HepG2 (cell line): ENCODE measurements at regions not wholly inside any gene's neighbourhood (a gene's known extent, or its start where the extent isn't known, plus 50 kb on each side); places are given as distances from the start of the nearest gene placed in this dataset.

Experiments used
- ATAC-seq: fragments of 200-7000 bp; cut with Tn5 transposase; 3 replicates; pipeline ENCODE4 v1.9.1; 2020; ENCODE audit warnings: mild to moderate bottlenecking, moderate library complexity
- BruUV-seq: library from RNA; stranded (reverse); fragments of 400-500 nt; replicated peaks from 2 replicates; lab custom pipeline; 2021; lab: Mats Ljungman, UMichigan
- CTCF ChIA-PET: fragments of 300-600 bp; formaldehyde crosslinking; extraction: SDS; loops from one replicate; lab custom pipeline; 2021; ENCODE audit warnings: low total read pairs, inconsistent platforms, low intra/inter-chr PET ratio; lab: Yijun Ruan, JAX
- POLR2A ChIA-PET: fragments of 350-600 bp; sonication (Branson Sonifier 250); formaldehyde crosslinking; loops from one replicate; lab custom pipeline; 2020; ENCODE audit warnings: antibody characterized with exemption, inconsistent platforms; lab: Yijun Ruan, JAX
- DNase-seq: peaks from one replicate; pipeline ENCODE4 v3.0.0-alpha.2; 2015; ENCODE audit warnings: low spot score
- FAIRE-seq: peaks from 3 replicates; lab custom pipeline; 2011; peaks lifted over from hg19 to GRCh38; lab: Jason Lieb, UNC
- H2AFZ ChIP-seq: one replicate; pipeline ENCODE4 v1.6.1; 2011; ENCODE audit warnings: low read length, inconsistent platforms
- H3K27ac ChIP-seq: fragments of 300-600 bp; 3 replicates; pipeline ENCODE4 v1.8.0; 2011; ENCODE audit warnings: mixed run types, mild to moderate bottlenecking, mixed read lengths, low read length, inconsistent platforms; ENCODE audit not compliant: insufficient read depth; ENCODE audit errors: extremely low read length
- H3K27me3 ChIP-seq, 2 experiments: fragments of 200-600 bp in 1 of 2; 2 replicates in 1 of 2; 3 replicates in 1 of 2; pipeline versions ENCODE4 v1.6.0 to v1.8.0; 2011; ENCODE audit warnings: low read length in 2 of 2, mild to moderate bottlenecking in 2 of 2, moderate library complexity in 2 of 2, inconsistent platforms in 1 of 2; ENCODE audit not compliant: insufficient read depth in 2 of 2, control insufficient read depth in 1 of 2
- H3K36me3 ChIP-seq, 2 experiments: fragments of 200-600 bp in 1 of 2; replicated peaks in 1 of 2; 2 replicates in 1 of 2; 3 replicates in 1 of 2; pipeline versions ENCODE4 v1.5.1 to v1.8.0; 2011; ENCODE audit warnings: low read length in 2 of 2, inconsistent platforms in 1 of 2; ENCODE audit not compliant: insufficient read depth in 2 of 2, control insufficient read depth in 1 of 2
- H3K4me1 ChIP-seq: 2 replicates; pipeline ENCODE4 v1.5.1; 2012; ENCODE audit warnings: low read length, inconsistent platforms; ENCODE audit not compliant: insufficient read depth
- H3K4me2 ChIP-seq: 2 replicates; pipeline ENCODE4 v1.6.0; 2011; ENCODE audit warnings: low read depth, low read length, inconsistent platforms
- H3K4me3 ChIP-seq, 3 experiments: fragments of 200-600 bp in 1 of 3; sonication (generic), shearing (Covaris generic) in 1 of 3; replicated peaks in 1 of 3; 2 replicates each; pipeline ENCODE4 v1.5.1; 2011 to 2016; ENCODE audit warnings: low read length in 3 of 3, inconsistent platforms in 2 of 3, low read depth in 2 of 3, mild to moderate bottlenecking in 2 of 3, control low read depth in 1 of 3, mixed read lengths in 1 of 3; ENCODE audit not compliant: insufficient read depth in 1 of 3
- H3K79me2 ChIP-seq: one replicate; pipeline ENCODE4 v1.6.1; 2011; ENCODE audit warnings: low read length, inconsistent platforms; ENCODE audit not compliant: insufficient read depth
- H3K9ac ChIP-seq: 2 replicates; pipeline ENCODE4 v1.6.0; 2011; ENCODE audit warnings: mild to moderate bottlenecking, low read depth, low read length, inconsistent platforms; ENCODE audit not compliant: insufficient read depth
- H3K9me3 ChIP-seq: 2 replicates; pipeline ENCODE4 v1.5.1; 2012; ENCODE audit warnings: mild to moderate bottlenecking, low read length
- H4K20me1 ChIP-seq: 2 replicates; pipeline ENCODE4 v1.6.0; 2011; ENCODE audit warnings: inconsistent platforms, mild to moderate bottlenecking, low read length, moderate library complexity; ENCODE audit not compliant: insufficient read depth
- CEBPB ChIP-seq: IDR thresholded peaks from 2 replicates; pipeline ENCODE4 v1.6.1; 2011; ENCODE audit warnings: low read depth, low read length, improper control_type of control experiment, borderline replicate concordance
- CENPT ChIP-seq: sonication (generic); formaldehyde crosslinking; IDR thresholded peaks from 2 replicates; pipeline ENCODE4 v1.8.0; 2022; ENCODE audit warnings: low read depth, mild to moderate bottlenecking, moderate library complexity, missing genetic modification reagents
- CSRNP2 ChIP-seq: sonication (generic); formaldehyde crosslinking; conservative IDR thresholded peaks from 2 replicates; pipeline ENCODE4 v1.8.0; 2022; ENCODE audit warnings: low read depth, missing genetic modification reagents
- GATA4 ChIP-seq: sonication (generic); IDR thresholded peaks from 2 replicates; pipeline ENCODE4 v1.6.1; 2016; ENCODE audit warnings: antibody characterized with exemption, low read depth, borderline replicate concordance
- HOXD1 ChIP-seq: sonication (generic); formaldehyde crosslinking; IDR thresholded peaks from 2 replicates; pipeline ENCODE4 v1.5.0; 2020; ENCODE audit warnings: missing genetic modification reagents
- MXI1 ChIP-seq: IDR thresholded peaks from 3 replicates; pipeline ENCODE4 v1.6.1; 2012; ENCODE audit warnings: low read depth, low read length, inconsistent platforms, borderline replicate concordance
- NFATC3 ChIP-seq: sonication (generic); formaldehyde crosslinking; IDR thresholded peaks from 2 replicates; pipeline ENCODE4 v1.5.1; 2020; ENCODE audit warnings: mild to moderate bottlenecking, missing genetic modification reagents
- PITX1 ChIP-seq: sonication (generic); formaldehyde crosslinking; IDR thresholded peaks from 2 replicates; pipeline ENCODE4 v1.5.1; 2020; ENCODE audit warnings: mild to moderate bottlenecking, missing genetic modification reagents
- SOX5 ChIP-seq: IDR thresholded peaks from 2 replicates; pipeline ENCODE4 v1.6.1; 2016; ENCODE audit warnings: borderline replicate concordance
- SPEN ChIP-seq: sonication (generic); formaldehyde crosslinking; IDR thresholded peaks from 2 replicates; pipeline ENCODE4 v1.5.1; 2020; ENCODE audit warnings: low read depth, mild to moderate bottlenecking, missing genetic modification reagents
- YEATS2 ChIP-seq: sonication (generic); formaldehyde crosslinking; IDR thresholded peaks from 2 replicates; pipeline ENCODE4 v1.4.0; 2020; ENCODE audit warnings: missing genetic modification reagents, borderline replicate concordance
- ZBTB46 ChIP-seq: sonication (generic); formaldehyde crosslinking; IDR thresholded peaks from 2 replicates; pipeline ENCODE4 v1.4.0; 2020; ENCODE audit warnings: mild to moderate bottlenecking, missing genetic modification reagents, borderline replicate concordance
- ZNF136 ChIP-seq: sonication (generic); formaldehyde crosslinking; IDR thresholded peaks from 2 replicates; pipeline ENCODE4 v1.8.1; 2022; ENCODE audit warnings: low read depth, mild to moderate bottlenecking, moderate library complexity, missing genetic modification reagents
- ZNF549 ChIP-seq: sonication (generic); formaldehyde crosslinking; IDR thresholded peaks from 2 replicates; pipeline ENCODE4 v1.5.0; 2020; ENCODE audit warnings: missing genetic modification reagents
- ZNF615 ChIP-seq: sonication (generic); formaldehyde crosslinking; IDR thresholded peaks from 2 replicates; pipeline ENCODE4 v1.5.0; 2020; ENCODE audit warnings: mild to moderate bottlenecking, missing genetic modification reagents, borderline replicate concordance
- ZNF780A ChIP-seq: sonication (generic); formaldehyde crosslinking; IDR thresholded peaks from 2 replicates; pipeline ENCODE4 v1.8.0; 2022; ENCODE audit warnings: mild to moderate bottlenecking, missing genetic modification reagents, moderate library complexity
- WGBS: methylation state at CpG from one replicate; pipeline ENCODE4 v1.1.6; 2017; ENCODE audit warnings: low lambda C conversion rate; 5-methylcytosine and 5-hydroxymethylcytosine counted together
- in situ Hi-C: cut with HindIII; loops from 2 replicates; pipeline ENCODE4 v1.10.0; 2017; ENCODE audit warnings: low pct_unique_long_range_greater_than_20kb; ENCODE audit not compliant: extremely low pct_ligation_motif_present
- intact Hi-C: fragments of 100-400 bp; cut with micrococcal nuclease; formaldehyde crosslinking; loops from one replicate; pipeline ENCODE4 v1.10.0; 2022; ENCODE audit not compliant: unreplicated experiment

GRCh38 chr6:90442366-90442765 is 144.5 kb downstream of the MAP3K7 start:
- DNase-seq: no peak
- ChIA-PET POLR2A (no interaction called here), CTCF (no interaction called here)
- BruUV-seq: no TSS peak
- no peak overlapping the region for H3K9ac ChIP-seq
- H3K4me1 ChIP-seq: no peaks in the 10 kb centered on the region
- no peaks in the 10 kb centered on the region for H3K36me3 ChIP-seq
- 0% methylated on average over 1 of the region's 1 CpG for WGBS
- H3K4me3 ChIP-seq: no peak overlapping the region
- H2AFZ ChIP-seq: no peak overlapping the region
- H3K27me3 ChIP-seq: peaks cover 0 to 6% of the 10 kb centered on the region in 2 experiments; a peak in 1 of 5 replicates
- ATAC-seq: no peak
- H3K27ac ChIP-seq: no peak overlapping the region
- H3K9me3 ChIP-seq: no peaks in the 10 kb centered on the region
- H3K4me2 ChIP-seq: no peak overlapping the region
- intact Hi-C loops (no loop called here), in situ Hi-C loops (no loop called here)
- no peaks in the 10 kb centered on the region for H4K20me1 ChIP-seq
- no peaks in the 10 kb centered on the region for H3K79me2 ChIP-seq
- TF ChIP-seq NFATC3 (CRISPR knock-in tag) (no peak), CEBPB (peak; percentile 22; the same call in 1 of the 2 replicates)
- FAIRE-seq: no peak

GRCh38 chr6:90440586-90441283 is 144.1 kb upstream of the BACH2 start:
- no peaks in the 10 kb centered on the region for H3K79me2 ChIP-seq
- intact Hi-C loops (no loop called here), in situ Hi-C loops (no loop called here)
- no peaks in the 10 kb centered on the region for H4K20me1 ChIP-seq
- no peak for ATAC-seq
- WGBS: 38% methylated on average over 8 of the region's 8 CpGs
- H3K27ac ChIP-seq: no peak overlapping the region
- no peaks in the 10 kb centered on the region for H3K4me1 ChIP-seq
- H3K9me3 ChIP-seq: no peaks in the 10 kb centered on the region
- H3K4me3 ChIP-seq: no peak overlapping the region
- no TSS peak for BruUV-seq
- FAIRE-seq: no peak
- H3K9ac ChIP-seq: no peak overlapping the region
- no peak for DNase-seq
- POLR2A ChIA-PET: no interaction called here
- peaks cover 0 to 6% of the 10 kb centered on the region in 2 experiments; a peak in 1 of 5 replicates for H3K27me3 ChIP-seq
- H2AFZ ChIP-seq: no peak overlapping the region
- no peak overlapping the region for H3K4me2 ChIP-seq
- H3K36me3 ChIP-seq: no peaks in the 10 kb centered on the region
- CTCF ChIA-PET: no interaction called here
- TF ChIP-seq GATA4 (no peak), ZBTB46 (CRISPR knock-in tag) (no peak), MXI1 (no peak), SPEN (no peak), PITX1 (CRISPR knock-in tag) (no peak), ZNF615 (CRISPR knock-in tag) (no peak), ZNF136 (CRISPR knock-in tag) (no peak), SOX5 (no peak), ZNF780A (CRISPR knock-in tag) (no peak), HOXD1 (CRISPR knock-in tag) (no peak), CENPT (CRISPR knock-in tag) (no peak), ZNF549 (CRISPR knock-in tag) (no peak), CSRNP2 (no peak), YEATS2 (CRISPR knock-in tag) (no peak)
